GM12875 (cell line): ENCODE measurements at regions not wholly inside any gene's neighbourhood (a gene's known extent, or its start where the extent isn't known, plus 50 kb on each side); places are given as distances from the start of the nearest gene placed in this dataset.

ENCODE experiments used
- H3K4me3 ChIP-seq: one replicate; pipeline ENCODE4 v1.5.1; 2011; ENCODE audit warnings: low read depth, low read length, control low read depth
- TF ChIP-seq, protein P1 (sequence below): IDR thresholded peaks from 2 replicates; pipeline ENCODE4 v1.5.1; 2011; ENCODE audit warnings: low read depth, mild to moderate bottlenecking, control low read depth, inconsistent platforms, low read length, moderate library complexity, borderline replicate concordance; ENCODE audit not compliant: insufficient read depth

DNA sequence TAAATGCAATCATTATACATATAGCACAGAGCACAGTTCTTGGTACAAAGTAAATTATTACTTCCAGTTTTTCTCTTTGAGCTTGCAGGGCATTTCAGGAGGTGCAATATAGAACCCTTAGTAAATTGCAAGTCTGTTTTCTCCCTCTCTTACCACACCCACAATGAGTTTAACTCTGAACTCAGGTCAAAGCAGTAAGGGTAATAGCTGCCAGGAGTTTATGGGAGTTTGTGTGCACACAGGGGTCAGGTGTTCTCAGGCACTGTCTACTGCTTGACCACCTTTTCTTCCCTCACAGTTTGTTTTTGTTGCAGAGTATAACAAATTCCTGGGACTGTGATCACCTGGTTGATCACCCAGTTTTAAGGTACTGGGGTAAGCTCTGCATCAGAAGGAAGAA lies 478.5 kb upstream of the TENM4 start:
- TF ChIP-seq, protein P1, sequence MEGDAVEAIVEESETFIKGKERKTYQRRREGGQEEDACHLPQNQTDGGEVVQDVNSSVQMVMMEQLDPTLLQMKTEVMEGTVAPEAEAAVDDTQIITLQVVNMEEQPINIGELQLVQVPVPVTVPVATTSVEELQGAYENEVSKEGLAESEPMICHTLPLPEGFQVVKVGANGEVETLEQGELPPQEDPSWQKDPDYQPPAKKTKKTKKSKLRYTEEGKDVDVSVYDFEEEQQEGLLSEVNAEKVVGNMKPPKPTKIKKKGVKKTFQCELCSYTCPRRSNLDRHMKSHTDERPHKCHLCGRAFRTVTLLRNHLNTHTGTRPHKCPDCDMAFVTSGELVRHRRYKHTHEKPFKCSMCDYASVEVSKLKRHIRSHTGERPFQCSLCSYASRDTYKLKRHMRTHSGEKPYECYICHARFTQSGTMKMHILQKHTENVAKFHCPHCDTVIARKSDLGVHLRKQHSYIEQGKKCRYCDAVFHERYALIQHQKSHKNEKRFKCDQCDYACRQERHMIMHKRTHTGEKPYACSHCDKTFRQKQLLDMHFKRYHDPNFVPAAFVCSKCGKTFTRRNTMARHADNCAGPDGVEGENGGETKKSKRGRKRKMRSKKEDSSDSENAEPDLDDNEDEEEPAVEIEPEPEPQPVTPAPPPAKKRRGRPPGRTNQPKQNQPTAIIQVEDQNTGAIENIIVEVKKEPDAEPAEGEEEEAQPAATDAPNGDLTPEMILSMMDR, result no peak
- H3K4me3 ChIP-seq, result no peak overlapping the region

DNA sequence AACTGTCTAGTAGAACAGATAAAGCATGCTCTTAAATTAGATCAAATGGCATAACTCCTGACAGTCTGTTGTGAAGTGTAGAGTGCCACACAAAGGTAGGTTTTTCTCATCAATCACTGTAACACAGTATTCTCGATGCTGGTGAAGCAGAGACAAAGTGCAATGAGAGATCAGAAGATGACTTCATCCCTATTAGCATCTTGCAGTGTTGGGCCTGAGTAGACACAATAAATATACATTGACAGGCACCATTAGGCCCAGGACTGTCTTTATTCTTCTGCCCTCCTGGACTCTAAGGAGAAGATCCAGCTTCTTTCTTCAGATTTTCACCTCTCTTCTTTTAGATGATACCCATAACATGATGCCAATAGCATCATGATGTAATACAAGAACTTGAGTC lies 478.0 kb upstream of the TENM4 start:
- no peak overlapping the region for H3K4me3 ChIP-seq
- TF ChIP-seq, protein P1, result no peak

DNA sequence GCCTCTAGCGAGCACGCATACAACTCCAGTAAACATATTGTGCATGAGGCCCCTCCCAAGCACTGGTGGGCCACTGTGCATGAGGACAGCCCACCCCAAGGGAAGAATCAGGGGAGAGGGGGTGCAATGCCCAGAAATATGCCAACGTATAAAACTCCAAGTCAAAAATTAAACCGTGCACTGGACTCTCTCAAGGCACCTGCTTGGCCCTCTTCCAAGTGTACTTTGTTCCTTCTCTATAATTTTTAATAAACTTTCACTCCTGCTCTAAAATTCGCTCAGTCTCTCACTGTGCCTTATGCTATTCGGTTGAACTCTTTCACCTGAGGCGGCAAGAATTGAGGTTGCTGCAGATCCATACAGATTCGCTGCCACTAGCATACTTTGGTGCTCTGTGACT lies 465.3 kb upstream of the TENM4 start:
- no peak overlapping the region for H3K4me3 ChIP-seq
- TF ChIP-seq, protein P1, result no peak

DNA sequence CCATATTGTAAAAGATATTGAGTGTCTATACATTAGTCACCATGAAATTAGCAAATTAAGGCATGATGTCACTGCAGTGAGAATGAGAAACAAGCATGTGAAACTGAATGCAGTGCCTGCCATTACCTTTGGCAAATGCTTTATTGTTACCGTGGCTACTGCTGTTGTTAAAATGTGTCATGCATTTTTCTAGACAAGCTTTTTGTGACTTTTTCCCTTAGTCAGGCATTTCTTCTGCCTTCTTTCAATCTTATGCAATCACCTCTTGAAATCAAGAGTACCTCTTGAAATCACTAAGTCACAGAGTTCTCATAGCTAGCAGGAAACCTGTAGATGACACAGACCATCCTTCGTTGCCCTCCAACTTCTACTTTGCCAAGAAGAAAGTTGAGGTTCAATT lies 461.7 kb upstream of the TENM4 start:
- no peak overlapping the region for H3K4me3 ChIP-seq
- TF ChIP-seq, protein P1, result no peak

DNA sequence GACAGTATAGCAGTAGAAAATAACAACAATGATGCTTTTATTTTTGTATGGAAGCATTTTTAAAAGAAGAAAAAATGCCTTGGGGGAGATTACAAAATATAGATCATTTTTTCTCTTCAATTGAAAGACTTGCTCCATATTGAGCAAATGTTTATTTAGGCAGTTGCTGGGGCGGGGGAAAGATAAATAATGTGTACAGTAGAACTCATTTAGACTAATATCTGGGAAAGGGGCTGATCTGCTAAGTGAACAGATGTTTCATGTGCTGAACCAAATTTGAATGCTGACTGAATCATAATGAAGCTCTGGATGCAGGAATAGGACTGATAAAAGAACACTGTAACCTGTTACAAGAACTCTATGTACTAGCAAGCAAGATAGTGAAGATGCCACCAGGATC lies 457.1 kb upstream of the TENM4 start:
- TF ChIP-seq, protein P1, result no peak
- H3K4me3 ChIP-seq, result no peak overlapping the region

DNA sequence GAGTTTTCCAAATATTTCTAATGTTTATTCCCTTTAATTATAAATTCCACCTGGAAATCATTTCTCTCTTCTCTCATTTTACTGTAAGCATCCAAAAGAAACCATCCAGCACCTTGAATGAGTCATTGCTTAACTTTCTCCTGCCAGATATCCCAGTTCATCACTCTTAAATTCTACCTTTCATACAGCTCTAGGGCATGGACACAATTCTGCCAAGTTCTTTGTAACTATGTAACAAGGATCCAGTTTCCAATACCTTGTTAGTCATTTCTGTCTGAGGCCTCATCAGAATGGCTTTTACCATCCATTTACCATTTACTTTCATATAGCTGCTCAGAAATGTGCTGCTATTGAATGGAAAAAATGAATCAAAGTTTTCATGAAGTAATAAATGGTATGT lies 455.4 kb upstream of the TENM4 start:
- no peak overlapping the region for H3K4me3 ChIP-seq
- TF ChIP-seq, protein P1, result no peak

DNA sequence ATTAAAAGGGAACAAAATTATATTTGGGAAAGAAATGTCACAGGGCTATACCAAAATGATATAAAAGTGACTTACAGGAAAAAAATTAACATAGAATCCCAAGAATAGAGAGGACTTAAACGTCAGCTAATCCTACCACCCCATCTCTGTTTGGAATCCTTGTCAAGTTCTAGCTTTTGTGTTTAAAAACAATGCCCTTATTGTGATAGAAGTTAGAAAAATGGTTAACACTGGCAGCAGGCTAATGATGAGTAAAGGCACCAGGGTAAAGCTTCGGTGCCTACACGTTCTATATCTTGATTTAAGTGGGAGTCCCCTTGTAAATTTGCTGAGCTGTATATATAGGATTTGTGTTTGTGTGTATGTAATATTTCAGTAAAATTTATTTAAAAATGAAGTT lies 453.3 kb upstream of the TENM4 start:
- TF ChIP-seq, protein P1, result no peak
- no peak overlapping the region for H3K4me3 ChIP-seq
